Body of pancreas (tissue), 4 donors: ENCODE measurements at regions not wholly inside any gene's neighbourhood (a gene's known extent, or its start where the extent isn't known, plus 50 kb on each side); places are given as distances from the start of the nearest gene placed in this dataset.

ENCODE experiments used
- ATAC-seq: fragments of 150-250 bp; one replicate; pipeline ENCODE4 v1.9.1; 2016
- DNase-seq, 4 donors: peaks; one replicate each; pipeline ENCODE4 v3.0.0-alpha.2; 2019
- H3K27ac ChIP-seq, 4 donors: fragments of 200-600 bp; sonication (generic); 1 replicate in 3 of 4; 2 replicates in 1 of 4; pipeline versions ENCODE4 v1.5.1 to v1.6.1; 2016 to 2019; ENCODE audit warnings: mild to moderate bottlenecking in 1 of 4, mixed read lengths in 1 of 4, moderate library complexity in 1 of 4
- H3K27me3 ChIP-seq, 2 donors: fragments of 200-600 bp; sonication (generic); one replicate each; pipeline ENCODE4 v1.6.0; 2016; ENCODE audit warnings: mild to moderate bottlenecking in 1 of 2
- H3K36me3 ChIP-seq, 2 donors: fragments of 200-600 bp; sonication (generic); replicated peaks in 1 of 2; 2 replicates each; pipeline ENCODE4 v1.5.1; 2016; ENCODE audit warnings: low read depth in 2 of 2; ENCODE audit not compliant: insufficient read depth in 1 of 2
- H3K4me1 ChIP-seq: fragments of 200-600 bp; sonication (generic); one replicate; pipeline ENCODE4 v1.6.0; 2016
- H3K4me3 ChIP-seq, 2 donors: fragments of 200-600 bp; sonication (generic); 1 replicate in 1 of 2; 2 replicates in 1 of 2; pipeline ENCODE4 v1.5.1; 2016 to 2019
- H3K9me3 ChIP-seq, 3 donors: fragments of 200-600 bp; sonication (generic); 1 replicate in 2 of 3; 2 replicates in 1 of 3; pipeline ENCODE4 v1.5.1; 2016
- CTCF ChIP-seq, 7 experiments: fragments of 450-650 bp in 4 of 7; fragments of 200-600 bp in 3 of 7; sonication (generic) in 3 of 7; IDR thresholded peaks; one replicate each; pipeline ENCODE4 v1.5.1; 2016 to 2019; ENCODE audit warnings: antibody characterized with exemption in 7 of 7
- POLR2A ChIP-seq, 3 donors: fragments of 450-650 bp; IDR thresholded peaks; one replicate each; pipeline ENCODE4 v1.6.1; 2016; ENCODE audit warnings: antibody characterized with exemption in 3 of 3, mild to moderate bottlenecking in 2 of 3
- WGBS, 2 donors: methylation state at CpG; one replicate each; pipeline ENCODE4 v1.1.5; 2017; 5-methylcytosine and 5-hydroxymethylcytosine counted together
- intact Hi-C: fragments of 100-400 bp; cut with DNase I; formaldehyde crosslinking; loops from one replicate; pipeline ENCODE4 v1.15.1; 2023

GRCh38 chr7:84603545-84603944 lies 409.0 kb upstream of the SEMA3A start:
- intact Hi-C loops, result no loop called here
- no peak for TF ChIP-seq POLR2A (IDR thresholded peaks at IDR 0.05)
- Histone ChIP-seq H3K4me1 (no peaks in the 10 kb centered on the region), H3K27ac (no peak overlapping the region), H3K36me3 (no peaks in the 10 kb centered on the region), H3K9me3 (peaks cover 0 to 4% (median 0%) of the 10 kb centered on the region in 3 donors), H3K4me3 (no peak overlapping the region), H3K27me3 (no peaks in the 10 kb centered on the region)
- no peak for ATAC-seq
- DNase-seq, result no peak
- WGBS, 2 donors, result 71 to 77% methylated on average over 5 of the region's 5 CpGs

- no peak overlapping the region for H3K4me3 ChIP-seq
- 68 to 70% methylated on average over 4 of the region's 4 CpGs for WGBS, 2 donors
- TF ChIP-seq CTCF (IDR thresholded peaks at IDR 0.05), result no peak
- no peak for TF ChIP-seq POLR2A (IDR thresholded peaks at IDR 0.05)
Observed at GRCh38 chr7:84595026-84595425, 400.4 kb upstream of the SEMA3A start.

GRCh38 chr7:84591897-84592296 lies 397.3 kb upstream of the SEMA3A start:
- H3K4me1 ChIP-seq, result no peaks in the 10 kb centered on the region
- no peak for ATAC-seq
- WGBS, 2 donors, result 71 to 80% methylated on average over 2 of the region's 2 CpGs
- no peak for DNase-seq
- H3K9me3 ChIP-seq, result no peaks in the 10 kb centered on the region
- intact Hi-C loops, result no loop called here
- no peaks in the 10 kb centered on the region for H3K27me3 ChIP-seq
- H3K4me3 ChIP-seq, result no peak overlapping the region
- H3K36me3 ChIP-seq, result no peaks in the 10 kb centered on the region
- H3K27ac ChIP-seq, result no peak overlapping the region
- no peak for TF ChIP-seq CTCF (IDR thresholded peaks at IDR 0.05)
- no peak for TF ChIP-seq POLR2A (IDR thresholded peaks at IDR 0.05)

More at GRCh38 chr7:84595026-84595425, 400.4 kb upstream of the SEMA3A start:
- ATAC-seq (no peak), DNase-seq (no peak)
- intact Hi-C loops, result no loop called here
- Histone ChIP-seq H3K27ac (no peak overlapping the region), H3K36me3 (no peaks in the 10 kb centered on the region), H3K27me3 (no peaks in the 10 kb centered on the region), H3K4me1 (no peaks in the 10 kb centered on the region), H3K9me3 (no peaks in the 10 kb centered on the region)

- Histone ChIP-seq H3K27me3 (no peaks in the 10 kb centered on the region), H3K27ac (no peak overlapping the region), H3K9me3 (no peaks in the 10 kb centered on the region), H3K4me3 (no peak overlapping the region), H3K36me3 (no peaks in the 10 kb centered on the region), H3K4me1 (no peaks in the 10 kb centered on the region)
- DNase-seq (no peak), ATAC-seq (no peak)
- intact Hi-C loops, result no loop called here
- 73 to 89% methylated on average over 3 to 4 of the region's 4 CpGs for WGBS, 2 donors
- TF ChIP-seq POLR2A (IDR thresholded peaks at IDR 0.05), result no peak
- TF ChIP-seq CTCF (IDR thresholded peaks at IDR 0.05), result no peak
Observed at GRCh38 chr7:84589012-84589411, 394.4 kb upstream of the SEMA3A start.

GRCh38 chr7:84583331-84583730 lies 388.7 kb upstream of the SEMA3A start:
- H3K27me3 ChIP-seq, result no peaks in the 10 kb centered on the region
- H3K9me3 ChIP-seq, result no peaks in the 10 kb centered on the region
- DNase-seq, result no peak
- H3K4me3 ChIP-seq, result no peak overlapping the region
- no peak for ATAC-seq
- TF ChIP-seq POLR2A (IDR thresholded peaks at IDR 0.05), result no peak
- TF ChIP-seq CTCF (IDR thresholded peaks at IDR 0.05), result no peak
- 35 to 44% methylated on average over 4 of the region's 4 CpGs for WGBS, 2 donors
- H3K36me3 ChIP-seq, result no peaks in the 10 kb centered on the region
- H3K27ac ChIP-seq, result no peak overlapping the region
- H3K4me1 ChIP-seq, result no peaks in the 10 kb centered on the region
- intact Hi-C loops, result no loop called here
